ENCODE measurements at regions not wholly inside any gene's neighbourhood (a gene's known extent, or its start where the extent isn't known, plus 50 kb on each side); places are given as distances from the start of the nearest gene placed in this dataset.
A peak's percentile ranks its signal among the peaks of the same experiment; 100 is the strongest.

DNA sequence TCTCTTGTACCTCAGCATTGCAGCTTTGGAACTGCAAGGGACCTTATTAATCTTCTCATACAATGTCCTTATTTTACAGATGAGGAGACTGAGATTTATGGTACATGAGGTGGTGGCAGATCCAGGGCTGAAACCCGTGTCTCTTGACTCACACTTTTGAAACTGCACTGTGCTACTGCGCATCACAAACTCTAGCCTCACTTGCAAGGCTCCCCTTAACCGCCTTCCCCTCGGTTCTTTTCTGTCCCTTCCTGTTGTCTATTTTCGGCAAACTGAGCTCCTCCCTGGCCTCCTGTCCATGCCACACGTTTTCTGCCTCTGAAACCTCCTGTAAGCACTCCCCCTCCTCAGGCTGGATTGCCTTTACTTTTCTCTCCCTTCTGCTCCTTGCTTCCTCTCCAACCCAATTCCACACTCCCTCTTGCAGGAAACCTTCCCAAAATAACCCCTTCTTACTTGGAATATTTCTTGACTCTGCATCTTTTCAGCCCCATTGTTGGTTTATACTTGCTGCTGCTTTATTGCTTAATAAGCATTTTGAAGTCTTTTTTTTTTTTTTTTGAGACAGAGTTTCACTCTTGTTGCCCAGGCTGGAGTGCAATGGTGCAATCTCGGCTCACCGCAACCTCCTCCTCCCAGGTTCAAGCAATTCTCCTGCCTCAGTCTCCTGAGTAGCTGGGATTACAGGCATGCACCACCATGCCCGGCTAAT lies 72.4 kb upstream of the CISTR start:
- Histone ChIP-seq H3K79me2 (no peaks in the 10 kb centered on the region), H3K4me3 (no peak overlapping the region), H3K4me1 (ENCODE audit: insufficient read depth) (peaks cover 4% of the 10 kb centered on the region), H3K9me3 (ENCODE audit: low read depth) (no peaks in the 10 kb centered on the region), H3K27me3 (peaks cover 4% of the 10 kb centered on the region), H3K4me2 (no peak overlapping the region), H4K20me1 (ENCODE audit: insufficient read depth, poor library complexity, severe bottlenecking) (no peaks in the 10 kb centered on the region), H2AFZ (no peak overlapping the region), H3K36me3 (replicated peaks; ENCODE audit: insufficient read depth, low read depth) (no peaks in the 10 kb centered on the region), H3K9me2 (replicated peaks; ENCODE audit: insufficient read depth) (no peaks in the 10 kb centered on the region), H3K27ac (no peak overlapping the region)
- TF ChIP-seq EZH2 (IDR thresholded peaks at IDR 0.05; ENCODE audit: borderline replicate concordance), result no peak
- TF ChIP-seq EZH2phosphoT487 (IDR thresholded peaks at IDR 0.05; ENCODE audit: low read depth, severe bottlenecking, unreplicated experiment), result no peak
- TF ChIP-seq, protein P1, sequence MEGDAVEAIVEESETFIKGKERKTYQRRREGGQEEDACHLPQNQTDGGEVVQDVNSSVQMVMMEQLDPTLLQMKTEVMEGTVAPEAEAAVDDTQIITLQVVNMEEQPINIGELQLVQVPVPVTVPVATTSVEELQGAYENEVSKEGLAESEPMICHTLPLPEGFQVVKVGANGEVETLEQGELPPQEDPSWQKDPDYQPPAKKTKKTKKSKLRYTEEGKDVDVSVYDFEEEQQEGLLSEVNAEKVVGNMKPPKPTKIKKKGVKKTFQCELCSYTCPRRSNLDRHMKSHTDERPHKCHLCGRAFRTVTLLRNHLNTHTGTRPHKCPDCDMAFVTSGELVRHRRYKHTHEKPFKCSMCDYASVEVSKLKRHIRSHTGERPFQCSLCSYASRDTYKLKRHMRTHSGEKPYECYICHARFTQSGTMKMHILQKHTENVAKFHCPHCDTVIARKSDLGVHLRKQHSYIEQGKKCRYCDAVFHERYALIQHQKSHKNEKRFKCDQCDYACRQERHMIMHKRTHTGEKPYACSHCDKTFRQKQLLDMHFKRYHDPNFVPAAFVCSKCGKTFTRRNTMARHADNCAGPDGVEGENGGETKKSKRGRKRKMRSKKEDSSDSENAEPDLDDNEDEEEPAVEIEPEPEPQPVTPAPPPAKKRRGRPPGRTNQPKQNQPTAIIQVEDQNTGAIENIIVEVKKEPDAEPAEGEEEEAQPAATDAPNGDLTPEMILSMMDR (IDR thresholded peaks at IDR 0.05; ENCODE audit: poor library complexity), result no peak
- no peak for DNase-seq (ENCODE audit: low spot score)
- 68% methylated on average over 9 of the region's 9 CpGs for WGBS (ENCODE audit: low lambda C conversion rate, missing lambda C conversion rate)

DNA sequence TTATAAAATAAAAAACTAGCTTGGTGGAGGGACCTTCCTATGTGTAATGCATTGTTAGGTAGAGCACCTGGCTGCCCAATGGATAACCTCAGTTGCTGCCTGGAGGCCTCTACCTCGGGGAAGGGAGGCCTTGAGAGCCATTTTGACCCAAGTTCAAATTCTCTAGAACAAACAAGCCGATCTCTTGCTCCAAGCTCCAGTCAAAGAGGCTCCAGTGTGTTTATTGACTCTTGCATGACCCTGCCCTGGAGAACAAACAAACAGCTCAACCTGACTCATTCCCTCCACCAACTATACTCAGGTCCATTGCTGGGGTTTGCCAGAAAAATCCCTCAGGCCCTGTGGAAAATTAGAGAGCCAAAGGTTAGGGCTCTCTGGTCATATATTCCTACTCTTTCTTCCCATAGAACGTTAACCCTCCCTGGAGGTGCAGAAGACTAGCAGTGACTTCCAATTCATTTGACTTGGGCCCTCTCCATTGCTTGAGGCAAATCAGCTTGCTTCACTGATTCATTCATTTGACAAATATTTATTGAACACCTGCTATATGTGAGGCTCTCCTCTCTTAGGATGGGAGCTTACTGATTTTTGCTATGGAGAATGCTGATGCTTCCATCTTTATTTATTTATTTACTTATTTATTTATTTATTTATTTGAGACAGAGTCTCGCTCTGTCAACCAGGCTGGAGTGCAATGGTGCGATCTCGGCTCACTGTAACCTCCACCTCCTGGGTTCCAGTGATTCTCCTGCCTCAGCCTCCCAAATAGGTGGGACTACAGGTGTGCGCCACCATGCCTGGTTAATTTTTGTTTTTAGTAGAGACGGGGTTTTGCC lies 73.7 kb upstream of the CISTR start:
- TF ChIP-seq EZH2phosphoT487 (IDR thresholded peaks at IDR 0.05; ENCODE audit: low read depth, severe bottlenecking, unreplicated experiment) (no peak), EZH2 (IDR thresholded peaks at IDR 0.05; ENCODE audit: borderline replicate concordance) (no peak)
- TF ChIP-seq, protein P1 (IDR thresholded peaks at IDR 0.05; ENCODE audit: poor library complexity), result no peak
- Histone ChIP-seq H3K36me3 (replicated peaks; ENCODE audit: insufficient read depth, low read depth) (no peaks in the 10 kb centered on the region), H3K9me2 (replicated peaks; ENCODE audit: insufficient read depth) (no peaks in the 10 kb centered on the region), H3K79me2 (no peaks in the 10 kb centered on the region), H3K4me3 (no peak overlapping the region), H3K27me3 (no peaks in the 10 kb centered on the region), H3K4me1 (ENCODE audit: insufficient read depth) (peaks cover 4% of the 10 kb centered on the region), H4K20me1 (ENCODE audit: insufficient read depth, poor library complexity, severe bottlenecking) (no peaks in the 10 kb centered on the region), H3K27ac (peak overlapping the region; percentile 60), H2AFZ (no peak overlapping the region), H3K9me3 (ENCODE audit: low read depth) (no peaks in the 10 kb centered on the region), H3K4me2 (no peak overlapping the region)
- WGBS (ENCODE audit: low lambda C conversion rate, missing lambda C conversion rate), result 74% methylated on average over 8 of the region's 8 CpGs
- peak; percentile 61 for DNase-seq (ENCODE audit: low spot score)

DNA sequence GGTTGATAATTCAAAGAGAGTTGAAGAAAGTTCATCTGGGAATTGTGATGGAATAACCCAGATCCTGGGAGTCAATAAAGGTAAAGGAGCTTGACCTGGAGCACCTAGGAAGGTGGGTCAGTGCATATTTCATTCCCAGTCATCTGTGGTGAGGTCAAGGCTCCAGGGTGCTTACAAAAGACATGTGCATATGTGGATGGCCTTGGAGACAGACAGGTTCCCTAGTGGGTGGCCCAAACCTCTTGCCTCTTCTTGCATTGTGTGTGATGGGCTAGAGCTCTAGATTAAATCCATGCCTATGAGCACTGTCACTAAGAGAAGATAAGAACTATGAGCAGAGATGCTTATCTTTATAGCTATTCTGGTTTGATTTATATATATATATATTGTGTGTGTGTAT lies 75.5 kb upstream of the CISTR start:
- Histone ChIP-seq H3K4me3 (no peak overlapping the region), H3K4me1 (ENCODE audit: insufficient read depth) (peaks cover 4% of the 10 kb centered on the region), H3K79me2 (no peaks in the 10 kb centered on the region), H3K27ac (no peak overlapping the region), H2AFZ (no peak overlapping the region), H3K4me2 (no peak overlapping the region), H4K20me1 (ENCODE audit: insufficient read depth, poor library complexity, severe bottlenecking) (no peaks in the 10 kb centered on the region), H3K36me3 (replicated peaks; ENCODE audit: insufficient read depth, low read depth) (no peaks in the 10 kb centered on the region), H3K27me3 (peaks cover 8% of the 10 kb centered on the region), H3K9me3 (ENCODE audit: low read depth) (no peaks in the 10 kb centered on the region), H3K9me2 (replicated peaks; ENCODE audit: insufficient read depth) (no peaks in the 10 kb centered on the region)
- no peak for DNase-seq (ENCODE audit: low spot score)
- TF ChIP-seq, protein P1 (IDR thresholded peaks at IDR 0.05; ENCODE audit: poor library complexity), result no peak
- TF ChIP-seq EZH2 (IDR thresholded peaks at IDR 0.05; ENCODE audit: borderline replicate concordance), result no peak
- TF ChIP-seq EZH2phosphoT487 (IDR thresholded peaks at IDR 0.05; ENCODE audit: low read depth, severe bottlenecking, unreplicated experiment), result no peak
